Thoracic aorta (tissue), 2 donors: ENCODE measurements at regions not wholly inside any gene's neighbourhood (a gene's known extent, or its start where the extent isn't known, plus 50 kb on each side); places are given as distances from the start of the nearest gene placed in this dataset.

Experiments
- ATAC-seq: fragments of 150-250 bp; one replicate; pipeline ENCODE4 v1.8.0; 2017; ENCODE audit warnings: low read depth; ENCODE audit not compliant: insufficient number of reproducible peaks, low FRiP score
- DNase-seq: peaks from one replicate; pipeline ENCODE4 v3.0.0-alpha.2; 2020; ENCODE audit warnings: low spot score
- H3K27ac ChIP-seq, 2 donors: fragments of 200-600 bp; sonication (generic); 1 replicate in 1 of 2; 2 replicates in 1 of 2; pipeline ENCODE4 v1.5.1; 2016; ENCODE audit warnings: mild to moderate bottlenecking in 2 of 2, moderate library complexity in 2 of 2
- H3K27me3 ChIP-seq: fragments of 200-600 bp; sonication (generic); replicated peaks from 2 replicates; pipeline ENCODE4 v1.6.0; 2016; ENCODE audit warnings: mild to moderate bottlenecking; ENCODE audit not compliant: insufficient read depth
- H3K36me3 ChIP-seq: fragments of 200-600 bp; sonication (generic); one replicate; pipeline ENCODE4 v1.5.1; 2016
- H3K4me1 ChIP-seq, 2 donors: fragments of 200-600 bp; sonication (generic); 1 replicate in 1 of 2; 2 replicates in 1 of 2; pipeline versions ENCODE4 v1.5.1 to v1.6.0; 2016; ENCODE audit warnings: low read depth in 2 of 2, mild to moderate bottlenecking in 1 of 2; ENCODE audit not compliant: control insufficient read depth in 1 of 2
- H3K4me3 ChIP-seq: fragments of 200-600 bp; sonication (generic); 2 replicates; pipeline ENCODE4 v1.5.1; 2016; ENCODE audit warnings: mild to moderate bottlenecking
- H3K9me3 ChIP-seq: fragments of 200-600 bp; sonication (generic); 2 replicates; pipeline ENCODE4 v1.5.1; 2016
- CTCF ChIP-seq: fragments of 200-600 bp; sonication (generic); IDR thresholded peaks from one replicate; pipeline ENCODE4 v1.5.1; 2019; ENCODE audit warnings: antibody characterized with exemption

- ATAC-seq (no peak), DNase-seq (no peak)
- H3K27me3 ChIP-seq: no peaks in the 10 kb centered on the region
- H3K9me3 ChIP-seq: no peaks in the 10 kb centered on the region
- no peak overlapping the region for H3K27ac ChIP-seq
- no peaks in the 10 kb centered on the region for H3K4me1 ChIP-seq
- H3K4me3 ChIP-seq: no peak overlapping the region
- H3K36me3 ChIP-seq: no peaks in the 10 kb centered on the region
- no peak for TF ChIP-seq CTCF
Measured at GRCh38 chr11:134670961-134671370, 258.9 kb upstream of the B3GAT1 start.

GRCh38 chr11:134670247-134670782, 258.3 kb upstream of the B3GAT1 start:
- Histone ChIP-seq H3K9me3 (no peaks in the 10 kb centered on the region), H3K4me1 (no peaks in the 10 kb centered on the region), H3K27me3 (no peaks in the 10 kb centered on the region), H3K36me3 (no peaks in the 10 kb centered on the region), H3K4me3 (no peak overlapping the region), H3K27ac (no peak overlapping the region)
- TF ChIP-seq CTCF: no peak
- no peak for ATAC-seq
- DNase-seq: no peak

GRCh38 chr11:134669796-134670195, 257.8 kb upstream of the B3GAT1 start:
- ATAC-seq: no peak
- TF ChIP-seq CTCF: no peak

GRCh38 chr11:134668796-134669195, 256.8 kb upstream of the B3GAT1 start:
- H3K36me3 ChIP-seq: no peaks in the 10 kb centered on the region
- TF ChIP-seq CTCF: no peak
- H3K27ac ChIP-seq: no peak overlapping the region
- no peaks in the 10 kb centered on the region for H3K9me3 ChIP-seq
- no peaks in the 10 kb centered on the region for H3K4me1 ChIP-seq
- H3K4me3 ChIP-seq: no peak overlapping the region
- H3K27me3 ChIP-seq: no peaks in the 10 kb centered on the region
- DNase-seq (no peak), ATAC-seq (no peak)

More at GRCh38 chr11:134669796-134670195, 257.8 kb upstream of the B3GAT1 start:
- Histone ChIP-seq H3K27ac (no peak overlapping the region), H3K36me3 (no peaks in the 10 kb centered on the region), H3K4me3 (no peak overlapping the region), H3K27me3 (no peaks in the 10 kb centered on the region), H3K4me1 (no peaks in the 10 kb centered on the region), H3K9me3 (no peaks in the 10 kb centered on the region)
- DNase-seq: no peak

GRCh38 chr11:134668076-134668475, 256.0 kb upstream of the B3GAT1 start:
- no peaks in the 10 kb centered on the region for H3K4me1 ChIP-seq
- H3K36me3 ChIP-seq: no peaks in the 10 kb centered on the region
- H3K27me3 ChIP-seq: no peaks in the 10 kb centered on the region
- DNase-seq: no peak
- H3K4me3 ChIP-seq: no peak overlapping the region
- no peak for TF ChIP-seq CTCF
- H3K9me3 ChIP-seq: no peaks in the 10 kb centered on the region
- ATAC-seq: no peak
- no peak overlapping the region for H3K27ac ChIP-seq
